Cardiac muscle cell (in vitro differentiated cells and primary cell): ENCODE measurements at regions not wholly inside any gene's neighbourhood (a gene's known extent, or its start where the extent isn't known, plus 50 kb on each side); places are given as distances from the start of the nearest gene placed in this dataset.
"Not testable (repeated sequence)": the region's sequence is repeated elsewhere in the genome, so short reads cannot be mapped to it uniquely, and the experiment has no call there.

Experiments used
- DNase-seq, 2 donors: peaks; one replicate each; pipeline versions ENCODE4 v3.0.0 to v3.0.0-alpha.2; 2010 to 2017; ENCODE audit warnings: low read depth in 1 of 2, low spot score in 1 of 2
- H3K27ac ChIP-seq: fragments of 200-600 bp; sonication (generic); 2 replicates; pipeline ENCODE4 v1.5.1; 2016
- H3K27me3 ChIP-seq: fragments of 200-600 bp; sonication (generic); 2 replicates; pipeline ENCODE4 v1.6.0; 2016; ENCODE audit warnings: control low read depth
- H3K36me3 ChIP-seq: fragments of 200-600 bp; sonication (generic); 2 replicates; pipeline ENCODE4 v1.5.1; 2016; ENCODE audit warnings: control low read depth
- H3K4me1 ChIP-seq: fragments of 200-600 bp; sonication (generic); 2 replicates; pipeline ENCODE4 v1.8.1; 2017; ENCODE audit warnings: low read depth, mild to moderate bottlenecking, mixed run types
- H3K4me3 ChIP-seq: fragments of 200-600 bp; sonication (generic); 2 replicates; pipeline ENCODE4 v1.5.1; 2016; ENCODE audit warnings: mild to moderate bottlenecking
- H3K9me3 ChIP-seq: fragments of 200-600 bp; sonication (generic); 2 replicates; pipeline ENCODE4 v1.5.1; 2017; ENCODE audit warnings: low read depth, mild to moderate bottlenecking, control low read depth
- TF ChIP-seq, protein P1 (sequence below): IDR thresholded peaks from 2 replicates; pipeline ENCODE4 v1.5.1; 2012; ENCODE audit warnings: low read depth, mild to moderate bottlenecking, low read length

DNA sequence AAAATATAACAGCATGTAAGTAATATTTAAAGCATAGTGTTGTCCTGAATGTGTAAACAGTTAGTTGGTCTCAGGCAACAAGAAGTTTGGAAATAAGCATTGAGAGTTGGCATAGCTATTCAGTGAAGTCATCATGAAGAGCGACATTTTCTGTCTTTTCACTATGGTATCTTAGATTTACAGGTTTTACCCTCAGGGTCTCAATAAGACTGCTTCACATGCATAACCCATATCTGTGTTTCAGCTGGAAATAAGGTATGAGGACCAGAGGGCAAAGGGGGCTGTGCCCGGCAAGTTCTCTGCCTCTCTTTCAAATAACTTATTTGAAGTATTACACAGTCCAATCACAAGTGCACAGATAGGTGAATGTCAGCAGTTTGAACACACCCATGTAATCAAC is 290.2 kb upstream of the CNTN3 start:
- Histone ChIP-seq H3K9me3 (no peaks in the 10 kb centered on the region), H3K27me3 (no peaks in the 10 kb centered on the region), H3K4me1 (no peaks in the 10 kb centered on the region), H3K27ac (no peak overlapping the region), H3K4me3 (no peak overlapping the region), H3K36me3 (no peaks in the 10 kb centered on the region)
- TF ChIP-seq, protein P1, sequence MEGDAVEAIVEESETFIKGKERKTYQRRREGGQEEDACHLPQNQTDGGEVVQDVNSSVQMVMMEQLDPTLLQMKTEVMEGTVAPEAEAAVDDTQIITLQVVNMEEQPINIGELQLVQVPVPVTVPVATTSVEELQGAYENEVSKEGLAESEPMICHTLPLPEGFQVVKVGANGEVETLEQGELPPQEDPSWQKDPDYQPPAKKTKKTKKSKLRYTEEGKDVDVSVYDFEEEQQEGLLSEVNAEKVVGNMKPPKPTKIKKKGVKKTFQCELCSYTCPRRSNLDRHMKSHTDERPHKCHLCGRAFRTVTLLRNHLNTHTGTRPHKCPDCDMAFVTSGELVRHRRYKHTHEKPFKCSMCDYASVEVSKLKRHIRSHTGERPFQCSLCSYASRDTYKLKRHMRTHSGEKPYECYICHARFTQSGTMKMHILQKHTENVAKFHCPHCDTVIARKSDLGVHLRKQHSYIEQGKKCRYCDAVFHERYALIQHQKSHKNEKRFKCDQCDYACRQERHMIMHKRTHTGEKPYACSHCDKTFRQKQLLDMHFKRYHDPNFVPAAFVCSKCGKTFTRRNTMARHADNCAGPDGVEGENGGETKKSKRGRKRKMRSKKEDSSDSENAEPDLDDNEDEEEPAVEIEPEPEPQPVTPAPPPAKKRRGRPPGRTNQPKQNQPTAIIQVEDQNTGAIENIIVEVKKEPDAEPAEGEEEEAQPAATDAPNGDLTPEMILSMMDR: no peak
- no peak for DNase-seq

DNA sequence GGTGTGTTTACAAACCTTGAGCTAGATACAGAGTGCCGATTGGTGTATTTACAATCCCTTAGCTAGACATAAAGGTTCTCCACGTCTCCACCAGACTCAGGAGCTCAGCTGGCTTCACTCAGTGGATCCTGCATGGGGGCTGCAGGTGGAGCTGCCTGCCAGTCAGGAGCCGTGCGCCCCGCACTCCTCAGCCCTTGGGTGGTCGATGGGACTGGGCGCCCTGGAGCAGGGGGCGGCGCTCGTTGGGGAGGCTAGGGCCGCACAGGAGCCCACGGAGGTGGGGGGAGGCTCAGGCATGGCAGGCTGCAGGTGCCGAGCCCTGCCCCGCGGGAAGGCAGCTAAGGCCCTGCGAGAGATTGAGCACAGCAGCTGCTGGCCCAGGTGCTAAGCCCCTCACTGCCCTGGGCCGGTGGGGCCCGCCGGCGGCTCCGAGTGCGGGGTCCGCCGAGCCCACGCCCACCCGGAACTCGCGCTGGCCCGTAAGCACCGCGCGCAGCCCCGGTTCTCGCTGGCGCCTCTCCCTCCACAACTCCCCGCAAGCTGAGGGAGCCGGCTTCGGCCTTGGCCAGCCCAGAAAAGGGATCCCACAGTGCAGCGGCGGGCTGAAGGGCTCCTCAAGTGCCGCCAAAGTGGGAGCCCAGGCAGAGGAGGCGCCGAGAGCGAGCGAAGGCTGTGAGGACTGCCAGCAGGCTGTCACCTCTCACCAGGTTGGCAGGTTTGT is 285.5 kb upstream of the CNTN3 start:
- H3K4me3 ChIP-seq, H3K4me1 ChIP-seq, H3K9me3 ChIP-seq, H3K27me3 ChIP-seq, H3K36me3 ChIP-seq, DNase-seq, H3K27ac ChIP-seq: not testable (repeated sequence)

DNA sequence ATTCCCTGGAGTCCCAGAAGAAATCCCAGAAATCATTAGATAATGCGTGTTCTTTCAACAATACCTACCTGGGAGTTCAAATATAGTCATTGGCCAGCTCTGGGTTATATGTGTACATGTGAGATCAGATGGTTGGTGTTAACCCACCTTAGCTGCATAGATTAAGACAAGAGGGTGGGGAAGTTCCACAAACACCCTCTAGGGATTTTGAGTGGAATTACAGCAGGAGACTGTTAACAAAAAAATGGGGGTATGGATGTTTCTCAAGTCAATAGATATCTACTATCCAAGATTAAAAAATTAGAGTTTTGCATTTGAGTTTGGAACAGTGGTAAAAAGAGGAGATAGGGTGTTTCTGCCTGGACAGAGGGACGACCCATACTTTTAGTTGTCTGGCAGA is 282.5 kb upstream of the CNTN3 start:
- Histone ChIP-seq H3K4me1 (no peaks in the 10 kb centered on the region), H3K27me3 (no peaks in the 10 kb centered on the region), H3K4me3 (no peak overlapping the region), H3K36me3 (no peaks in the 10 kb centered on the region), H3K9me3 (no peaks in the 10 kb centered on the region), H3K27ac (no peak overlapping the region)
- peak in 1 of 2 donors; percentile 23 for DNase-seq
- TF ChIP-seq, protein P1: no peak

DNA sequence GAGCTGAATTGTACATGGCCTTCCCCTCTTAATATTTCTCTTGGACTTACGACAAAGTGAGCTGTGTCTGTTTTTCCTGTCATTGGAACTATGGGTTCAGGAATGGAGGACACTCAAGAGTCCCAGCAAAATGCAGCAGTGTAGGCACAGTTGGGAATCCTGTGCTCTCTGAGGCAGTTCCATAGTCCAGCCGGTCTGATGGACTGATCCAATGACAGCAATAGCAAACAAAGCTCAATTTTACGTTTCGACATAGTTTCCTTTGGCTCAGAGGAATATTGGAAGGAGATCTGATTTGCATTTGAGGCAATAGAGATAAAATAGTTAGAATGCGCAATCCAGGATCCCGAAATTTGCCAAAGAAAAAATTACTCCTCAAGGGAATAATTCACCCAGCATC is 276.9 kb upstream of the CNTN3 start:
- Histone ChIP-seq H3K27me3 (no peaks in the 10 kb centered on the region), H3K27ac (no peak overlapping the region), H3K4me3 (no peak overlapping the region), H3K4me1 (no peaks in the 10 kb centered on the region), H3K36me3 (no peaks in the 10 kb centered on the region), H3K9me3 (no peaks in the 10 kb centered on the region)
- no peak for DNase-seq
- TF ChIP-seq, protein P1: no peak

DNA sequence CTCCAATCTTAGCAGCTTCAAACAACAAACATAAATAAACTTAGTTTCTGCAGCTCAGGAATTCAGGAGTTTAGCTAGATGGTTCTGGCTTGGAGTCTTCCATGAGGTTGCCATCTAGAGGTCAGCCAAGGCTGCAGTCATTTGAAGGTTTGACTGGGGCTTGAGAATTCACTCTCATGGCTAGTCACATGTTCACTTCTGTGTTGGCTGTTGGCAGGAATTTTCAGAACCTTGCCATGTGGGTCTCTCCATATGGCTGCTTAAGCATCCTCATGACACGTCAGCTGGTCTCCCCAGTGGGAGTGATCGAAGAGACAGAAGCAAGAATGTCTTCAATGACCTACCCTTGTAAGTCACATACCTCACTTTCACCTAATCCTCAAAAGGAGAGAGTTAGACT is 269.2 kb upstream of the CNTN3 start:
- no peaks in the 10 kb centered on the region for H3K9me3 ChIP-seq
- no peak overlapping the region for H3K4me3 ChIP-seq
- H3K4me1 ChIP-seq: no peaks in the 10 kb centered on the region
- no peak overlapping the region for H3K27ac ChIP-seq
- no peaks in the 10 kb centered on the region for H3K27me3 ChIP-seq
- DNase-seq: peak in 1 of 2 donors; percentile 16
- no peaks in the 10 kb centered on the region for H3K36me3 ChIP-seq
- TF ChIP-seq, protein P1: no peak

DNA sequence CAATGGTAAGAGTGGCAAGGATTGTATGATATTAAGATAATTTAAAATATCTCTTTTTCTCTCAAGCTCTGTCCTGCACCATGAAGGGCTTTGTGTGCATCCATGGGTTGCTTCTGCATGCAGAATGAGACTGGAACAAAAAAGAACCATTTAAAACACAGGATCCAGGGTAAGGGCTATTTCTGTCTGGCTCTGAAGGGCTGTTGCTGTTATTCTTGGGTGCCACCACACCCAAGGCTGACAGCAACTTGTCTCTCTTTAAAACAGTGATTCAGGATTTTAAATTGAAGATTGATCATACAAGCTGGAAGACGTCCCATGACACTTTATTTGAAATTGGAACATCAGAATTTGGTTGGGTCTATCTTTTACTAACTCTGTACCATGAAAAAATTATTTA is 268.8 kb upstream of the CNTN3 start:
- no peaks in the 10 kb centered on the region for H3K27me3 ChIP-seq
- no peak overlapping the region for H3K4me3 ChIP-seq

More for the DNA sequence above, 268.8 kb upstream of the CNTN3 start:
- TF ChIP-seq, protein P1: no peak
- Histone ChIP-seq H3K9me3 (no peaks in the 10 kb centered on the region), H3K36me3 (no peaks in the 10 kb centered on the region), H3K27ac (no peak overlapping the region), H3K4me1 (no peaks in the 10 kb centered on the region)
- DNase-seq: no peak
